Endothelial cell of umbilical vein (primary cell): ENCODE measurements at regions not wholly inside any gene's neighbourhood (a gene's known extent, or its start where the extent isn't known, plus 50 kb on each side); places are given as distances from the start of the nearest gene placed in this dataset.
A peak's percentile ranks its signal among the peaks of the same experiment; 100 is the strongest.

Experiments used
- BruUV-seq: library from RNA; stranded (reverse); fragments of 400-500 nt; replicated peaks from 2 replicates; lab custom pipeline; 2021; lab: Mats Ljungman, UMichigan
- CTCF ChIA-PET: fragments of 300-600, 350-600 bp; sonication (Branson Sonifier 250); formaldehyde crosslinking; loops from one replicate; lab custom pipeline; 2021; ENCODE audit warnings: antibody characterized with exemption, inconsistent platforms; lab: Charles Lee
- POLR2A ChIA-PET: fragments of 300-600, 350-600 bp; sonication (Branson Sonifier 250); formaldehyde crosslinking; loops from one replicate; lab custom pipeline; 2021; ENCODE audit warnings: antibody characterized with exemption, inconsistent platforms; lab: Charles Lee
- DNase-seq: peaks from one replicate; pipeline ENCODE4 v3.0.0-alpha.2; 2011; ENCODE audit warnings: low read depth, low spot score
- FAIRE-seq: peaks from 2 replicates; lab custom pipeline; 2011; peaks lifted over from hg19 to GRCh38; lab: Jason Lieb, UNC
- H2AFZ ChIP-seq: 2 replicates; pipeline ENCODE4 v1.6.0; 2012; ENCODE audit warnings: low read depth, low read length, control low read depth, inconsistent platforms
- H3K27ac ChIP-seq: 2 replicates; pipeline ENCODE4 v1.5.1; 2011; ENCODE audit warnings: low read depth, mild to moderate bottlenecking, control low read depth, low read length, moderate library complexity; ENCODE audit not compliant: insufficient read depth
- H3K27me3 ChIP-seq, 2 experiments: 2 replicates each; pipeline versions ENCODE4 v1.6.0 to v1.6.1; 2011; ENCODE audit warnings: low read length in 2 of 2, mixed read lengths in 1 of 2; ENCODE audit not compliant: control insufficient read depth in 2 of 2, insufficient read depth in 2 of 2
- H3K36me3 ChIP-seq, 2 experiments: 2 replicates in 1 of 2; 3 replicates in 1 of 2; pipeline ENCODE4 v1.5.1; 2011; ENCODE audit warnings: low read length in 2 of 2, mild to moderate bottlenecking in 1 of 2, moderate library complexity in 1 of 2; ENCODE audit not compliant: control insufficient read depth in 2 of 2, insufficient read depth in 2 of 2; ENCODE audit errors: extremely low read depth in 1 of 2
- H3K4me1 ChIP-seq: 3 replicates; pipeline ENCODE4 v1.5.1; 2011; ENCODE audit warnings: mild to moderate bottlenecking, low read length; ENCODE audit not compliant: control insufficient read depth, insufficient read depth; ENCODE audit errors: extremely low read depth
- H3K4me2 ChIP-seq: 2 replicates; pipeline ENCODE4 v1.6.1; 2011; ENCODE audit warnings: low read length, control low read depth, mixed read lengths; ENCODE audit not compliant: insufficient read depth
- H3K4me3 ChIP-seq, 3 experiments: fragments of 200-600 bp in 1 of 3; sonication (generic), shearing (Covaris generic) in 1 of 3; replicated peaks in 1 of 3; 2 replicates each; pipeline ENCODE4 v1.5.1; 2011 to 2016; ENCODE audit warnings: control low read depth in 3 of 3, low read length in 3 of 3, mild to moderate bottlenecking in 2 of 3, inconsistent platforms in 1 of 3, low read depth in 1 of 3, moderate library complexity in 1 of 3; ENCODE audit not compliant: insufficient read depth in 1 of 3
- H3K79me2 ChIP-seq: 2 replicates; pipeline ENCODE4 v1.6.0; 2012; ENCODE audit warnings: low read length, inconsistent platforms; ENCODE audit not compliant: control insufficient read depth, insufficient read depth
- H3K9ac ChIP-seq: replicated peaks from 2 replicates; pipeline ENCODE3; 2011; ENCODE audit warnings: low read length, control low read depth; ENCODE audit not compliant: insufficient read depth; ENCODE audit errors: extremely low read depth
- H3K9me1 ChIP-seq: replicated peaks from 3 replicates; pipeline ENCODE4 v1.6.0; 2011; ENCODE audit warnings: mild to moderate bottlenecking, low read length; ENCODE audit not compliant: control insufficient read depth, insufficient read depth; ENCODE audit errors: extremely low read depth
- H3K9me3 ChIP-seq: replicated peaks from 2 replicates; pipeline ENCODE4 v1.5.1; 2012; ENCODE audit warnings: low read length, inconsistent platforms; ENCODE audit not compliant: control insufficient read depth, insufficient read depth
- H4K20me1 ChIP-seq: replicated peaks from 2 replicates; pipeline ENCODE3; 2011; ENCODE audit warnings: mild to moderate bottlenecking, low read length; ENCODE audit not compliant: control insufficient read depth, insufficient read depth; ENCODE audit errors: extremely low read depth
- EZH2 ChIP-seq: IDR thresholded peaks from 2 replicates; pipeline ENCODE4 v1.6.1; 2012; ENCODE audit warnings: borderline replicate concordance, low read depth, mild to moderate bottlenecking, moderate library complexity, low read length, inconsistent platforms; ENCODE audit not compliant: severe bottlenecking
- FOS ChIP-seq: IDR thresholded peaks from 2 replicates; pipeline ENCODE4 v1.6.1; 2011; ENCODE audit warnings: mild to moderate bottlenecking, low read length, moderate library complexity, borderline replicate concordance; ENCODE audit not compliant: insufficient read depth
- GATA2 ChIP-seq: IDR thresholded peaks from 2 replicates; pipeline ENCODE4 v1.7.0; 2011; ENCODE audit warnings: low read depth, mild to moderate bottlenecking, moderate library complexity, mixed read lengths, low read length; ENCODE audit not compliant: insufficient read length, insufficient read depth
- JUN ChIP-seq: IDR thresholded peaks from 2 replicates; pipeline ENCODE4 v1.6.1; 2011; ENCODE audit warnings: borderline replicate concordance, low read depth; ENCODE audit not compliant: insufficient read length, insufficient read depth
- MYC ChIP-seq: IDR thresholded peaks from one replicate; pipeline ENCODE4 v1.6.1; 2011; ENCODE audit warnings: mild to moderate bottlenecking, low read depth, low read length
- POLR2A ChIP-seq: IDR thresholded peaks from 2 replicates; pipeline ENCODE4 v1.6.1; 2012; ENCODE audit warnings: low read depth, mild to moderate bottlenecking, control low read depth, low read length
- POLR2AphosphoS5 ChIP-seq: IDR thresholded peaks from 2 replicates; pipeline ENCODE4 v1.6.1; 2012; ENCODE audit warnings: low read depth, mild to moderate bottlenecking, control low read depth, low read length, moderate library complexity; ENCODE audit not compliant: insufficient read depth
- dilution Hi-C: fragments of 300-500 bp; cut with MboI; formaldehyde crosslinking; loops from one replicate; pipeline ENCODE4 v1.15.0; 2019; ENCODE audit warnings: low sequenced_read_pairs; ENCODE audit not compliant: extremely low pct_ligation_motif_present
- intact Hi-C: fragments of 100-400 bp; cut with micrococcal nuclease; formaldehyde crosslinking; loops from one replicate; pipeline ENCODE4 v1.10.0; 2022
- TF ChIP-seq, protein P1 (sequence below): IDR thresholded peaks from 2 replicates; pipeline ENCODE4 v1.6.1; 2011; ENCODE audit not compliant: insufficient read depth, insufficient read length

DNA sequence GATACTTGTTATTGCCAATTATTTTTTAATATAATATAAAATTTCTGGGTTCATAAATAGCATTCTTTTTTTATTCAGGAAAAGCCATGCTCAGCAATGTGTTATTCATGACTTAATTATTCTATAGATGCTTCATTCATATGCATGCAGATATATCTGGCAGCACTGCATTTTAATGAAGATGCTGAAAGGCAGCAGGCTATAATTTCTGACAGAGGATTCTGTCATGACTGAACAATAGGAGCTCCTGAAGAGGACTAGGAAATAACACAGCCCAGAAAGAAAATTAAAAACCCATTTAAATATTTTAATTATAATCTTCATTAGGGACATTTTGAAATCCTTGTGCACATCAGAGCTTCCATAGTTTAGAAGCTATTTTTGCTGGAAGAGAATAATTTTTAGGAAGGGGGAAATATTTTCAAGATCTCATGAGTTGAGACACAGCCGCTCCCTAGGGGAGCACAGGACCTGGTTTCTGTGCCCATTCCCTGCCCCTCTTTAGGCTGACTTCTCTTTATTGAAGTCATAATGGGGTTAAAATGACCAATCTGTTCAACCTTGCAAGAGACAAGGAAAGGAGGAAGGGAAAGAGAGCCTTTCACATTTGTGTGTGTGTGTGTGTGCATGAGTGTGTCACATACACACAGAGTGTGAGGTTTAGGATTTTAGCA, 83.9 kb downstream of the RPE65 start:
- Histone ChIP-seq H3K27me3 (no peaks in the 10 kb centered on the region), H3K9ac (no peak overlapping the region), H3K4me2 (no peak overlapping the region), H3K4me3 (no peak overlapping the region), H3K27ac (no peak overlapping the region), H2AFZ (no peak overlapping the region), H3K36me3 (no peaks in the 10 kb centered on the region), H3K79me2 (no peaks in the 10 kb centered on the region), H3K9me3 (no peaks in the 10 kb centered on the region), H4K20me1 (no peaks in the 10 kb centered on the region), H3K4me1 (no peaks in the 10 kb centered on the region), H3K9me1 (no peaks in the 10 kb centered on the region)
- no TSS peak for BruUV-seq
- CTCF ChIA-PET = interaction anchor here (0.9 kb wide), 2 partner anchors 13 to 77 kb away, joined by 3 to 4 read pairs; no protein-coding TSS in a partner anchor
- FAIRE-seq (no peak), DNase-seq (no peak)
- intact Hi-C loops = no loop called here
- POLR2A ChIA-PET = no interaction called here
- TF ChIP-seq MYC (no peak), POLR2AphosphoS5 (no peak), JUN (no peak), GATA2 (no peak), FOS (no peak), POLR2A (no peak), EZH2 (no peak)
- dilution Hi-C loops = no loop called here

DNA sequence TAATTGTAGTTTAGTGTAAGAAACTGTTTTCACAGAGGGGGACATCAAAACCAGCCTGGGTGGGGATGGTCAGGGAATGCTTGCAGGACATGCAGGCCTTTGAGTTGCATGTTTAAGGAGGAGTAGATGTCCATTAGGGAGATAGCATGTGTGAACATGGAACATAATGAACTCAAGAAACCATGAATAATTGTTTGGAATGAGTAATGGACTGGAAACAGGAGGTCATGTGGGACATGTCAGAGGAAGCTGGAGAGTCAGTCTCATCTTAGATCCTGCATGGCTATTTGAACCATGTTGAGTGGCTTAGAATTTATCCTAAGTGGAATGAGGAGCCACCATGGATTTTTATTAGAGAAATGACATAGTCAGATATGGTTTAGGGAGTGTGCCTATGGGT, 86.4 kb downstream of the RPE65 start:
- no peaks in the 10 kb centered on the region for H3K27me3 ChIP-seq
- H3K79me2 ChIP-seq = no peaks in the 10 kb centered on the region
- H4K20me1 ChIP-seq = no peaks in the 10 kb centered on the region
- CTCF ChIA-PET = interaction anchor here (1.2 kb wide), 1 partner anchor 243 kb away, joined by 5 read pairs; no protein-coding TSS in a partner anchor
- FAIRE-seq (no peak), DNase-seq (no peak)
- H2AFZ ChIP-seq = no peak overlapping the region
- no peaks in the 10 kb centered on the region for H3K9me3 ChIP-seq
- intact Hi-C loops = no loop called here
- H3K36me3 ChIP-seq = no peaks in the 10 kb centered on the region
- no peaks in the 10 kb centered on the region for H3K4me1 ChIP-seq
- H3K4me2 ChIP-seq = no peak overlapping the region
- POLR2A ChIA-PET = no interaction called here
- no peak overlapping the region for H3K4me3 ChIP-seq
- no peak overlapping the region for H3K9ac ChIP-seq
- BruUV-seq = no TSS peak
- dilution Hi-C loops = no loop called here
- TF ChIP-seq, protein P1, sequence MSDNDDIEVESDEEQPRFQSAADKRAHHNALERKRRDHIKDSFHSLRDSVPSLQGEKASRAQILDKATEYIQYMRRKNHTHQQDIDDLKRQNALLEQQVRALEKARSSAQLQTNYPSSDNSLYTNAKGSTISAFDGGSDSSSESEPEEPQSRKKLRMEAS = no peak
- peak; percentile 38 for TF ChIP-seq FOS
- H3K27ac ChIP-seq = no peak overlapping the region
- no peaks in the 10 kb centered on the region for H3K9me1 ChIP-seq
